GM23248 (cell line): ENCODE measurements at regions not wholly inside any gene's neighbourhood (a gene's known extent, or its start where the extent isn't known, plus 50 kb on each side); places are given as distances from the start of the nearest gene placed in this dataset.
"Not testable (repeated sequence)": the region's sequence is repeated elsewhere in the genome, so short reads cannot be mapped to it uniquely, and the experiment has no call there.

Source experiments
- DNase-seq: peaks from one replicate; pipeline ENCODE4 v3.0.0-alpha.2; 2015
- H2AFZ ChIP-seq: fragments of 200-600 bp; sonication (generic); 2 replicates; pipeline ENCODE4 v1.6.1; 2016; ENCODE audit warnings: antibody characterized with exemption
- H3F3A ChIP-seq: fragments of 200-600 bp; sonication (generic); 2 replicates; pipeline ENCODE4 v1.6.1; 2016; ENCODE audit warnings: mild to moderate bottlenecking, antibody characterized with exemption, mixed run types; ENCODE audit not compliant: insufficient read depth
- H3K27ac ChIP-seq: fragments of 200-600 bp; sonication (generic); 2 replicates; pipeline ENCODE4 v1.5.1; 2016; ENCODE audit warnings: mild to moderate bottlenecking
- H3K27me3 ChIP-seq: fragments of 200-600 bp; sonication (generic); replicated peaks from 2 replicates; pipeline ENCODE4 v1.6.1; 2016; ENCODE audit warnings: mild to moderate bottlenecking; ENCODE audit not compliant: insufficient read depth
- H3K36me3 ChIP-seq: fragments of 200-600 bp; sonication (generic); 2 replicates; pipeline ENCODE4 v1.6.1; 2016; ENCODE audit warnings: low read depth, mild to moderate bottlenecking
- H3K4me1 ChIP-seq: fragments of 200-600 bp; sonication (generic); 2 replicates; pipeline ENCODE4 v1.6.1; 2016; ENCODE audit warnings: mild to moderate bottlenecking; ENCODE audit not compliant: insufficient read depth
- H3K4me2 ChIP-seq: fragments of 200-600 bp; sonication (generic); one replicate; pipeline ENCODE4 v1.6.1; 2016; ENCODE audit warnings: mild to moderate bottlenecking; ENCODE audit not compliant: unreplicated experiment
- H3K4me3 ChIP-seq: fragments of 200-600 bp; sonication (generic); 2 replicates; pipeline ENCODE4 v1.5.1; 2016; ENCODE audit warnings: mild to moderate bottlenecking
- H3K79me2 ChIP-seq: fragments of 200-600 bp; sonication (generic); 2 replicates; pipeline ENCODE4 v1.6.1; 2016; ENCODE audit warnings: mild to moderate bottlenecking; ENCODE audit not compliant: insufficient read depth
- H3K9ac ChIP-seq: fragments of 200-600 bp; sonication (generic); 2 replicates; pipeline ENCODE4 v1.6.1; 2016; ENCODE audit warnings: mild to moderate bottlenecking
- H3K9me2 ChIP-seq: fragments of 200-600 bp; sonication (generic); 2 replicates; pipeline ENCODE4 v1.6.1; 2016; ENCODE audit warnings: mixed run types, mild to moderate bottlenecking, moderate library complexity; ENCODE audit not compliant: insufficient read depth
- H3K9me3 ChIP-seq: fragments of 200-600 bp; sonication (generic); one replicate; pipeline ENCODE4 v1.6.1; 2017; ENCODE audit warnings: low read depth
- H4K20me1 ChIP-seq: fragments of 200-600 bp; sonication (generic); 2 replicates; pipeline ENCODE4 v1.6.0; 2016; ENCODE audit not compliant: insufficient read depth
- EZH2 ChIP-seq: fragments of 200-600 bp; sonication (generic); IDR thresholded peaks from 2 replicates; pipeline ENCODE4 v1.6.1; 2018; ENCODE audit warnings: antibody characterized with exemption, mild to moderate bottlenecking; ENCODE audit not compliant: insufficient read depth, poor library complexity, severe bottlenecking
- EZH2phosphoT487 ChIP-seq: fragments of 200-600 bp; sonication (generic); IDR thresholded peaks from 2 replicates; pipeline ENCODE4 v1.6.1; 2018; ENCODE audit warnings: antibody characterized with exemption, moderate library complexity, mild to moderate bottlenecking, low read depth; ENCODE audit not compliant: insufficient read depth
- WGBS, 2 experiments: methylation state at CpG; one replicate each; pipeline ENCODE4 v1.1.6; 2015 to 2017; ENCODE audit warnings: low lambda C conversion rate in 2 of 2, low coverage in 1 of 2; ENCODE audit errors: missing lambda C conversion rate in 2 of 2; 5-methylcytosine and 5-hydroxymethylcytosine counted together
- in situ Hi-C: fragments of 300-500 bp; cut with MboI; formaldehyde crosslinking; loops from 2 replicates; pipeline ENCODE4 v1.15.0; 2020

DNA sequence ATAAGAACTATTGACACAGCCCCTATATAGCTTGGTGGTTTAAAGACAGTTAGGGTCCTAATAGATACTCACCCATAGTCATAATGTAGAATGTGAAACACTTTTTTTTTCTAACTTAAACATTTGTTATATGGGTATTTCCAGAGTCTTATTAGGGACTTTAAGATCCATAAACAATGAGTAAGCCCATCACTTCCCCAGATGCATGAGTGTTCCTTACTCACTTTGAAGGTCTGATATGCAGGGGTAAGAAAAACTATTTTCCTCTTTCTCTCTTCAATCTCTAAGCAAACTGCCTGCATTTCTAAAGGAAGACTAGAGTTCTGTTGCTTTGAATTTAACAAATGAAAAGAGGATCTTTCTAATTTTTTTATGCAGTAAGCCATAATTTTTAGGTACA lies 443.6 kb upstream of the PITX2 start:
- no peak overlapping the region for H3K4me3 ChIP-seq
- H3K36me3 ChIP-seq = no peaks in the 10 kb centered on the region
- no peaks in the 10 kb centered on the region for H3K79me2 ChIP-seq
- in situ Hi-C loops = no loop called here
- peak overlapping the region; percentile 11; the same call in 1 of the 2 replicates for H2AFZ ChIP-seq
- no peaks in the 10 kb centered on the region for H3K9me3 ChIP-seq
- peak overlapping the region; percentile 61 for H3K4me2 ChIP-seq
- H3K27ac ChIP-seq = peak overlapping the region; percentile 88
- H4K20me1 ChIP-seq = no peaks in the 10 kb centered on the region
- peak; percentile 73 for DNase-seq
- peaks cover 54% of the 10 kb centered on the region for H3F3A ChIP-seq
- peaks cover 45% of the 10 kb centered on the region for H3K4me1 ChIP-seq
- TF ChIP-seq EZH2 = no peak
- no peak for TF ChIP-seq EZH2phosphoT487
- no peaks in the 10 kb centered on the region for H3K9me2 ChIP-seq
- H3K9ac ChIP-seq = peak overlapping the region; percentile 54
- H3K27me3 ChIP-seq = no peaks in the 10 kb centered on the region

DNA sequence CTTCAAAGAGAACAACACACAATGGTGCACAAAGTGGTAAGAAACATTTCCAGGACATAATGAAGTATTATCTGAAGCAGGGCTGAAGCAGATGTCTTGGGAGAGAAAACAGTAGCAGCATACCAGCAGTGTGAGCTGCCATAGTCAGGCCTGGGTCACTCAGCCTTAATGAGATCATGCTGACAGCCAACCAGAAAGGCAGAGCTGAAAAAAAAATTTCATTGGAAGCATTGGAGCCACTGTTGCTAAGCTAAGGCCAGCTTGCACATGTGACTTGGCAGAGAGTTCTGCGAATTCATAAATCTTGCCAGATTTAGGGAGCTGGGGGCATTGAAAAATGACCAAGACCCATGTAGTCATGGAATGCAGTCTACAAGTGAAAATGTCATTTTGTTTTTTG lies 444.0 kb upstream of the PITX2 start:
- Histone ChIP-seq H3K79me2 (no peaks in the 10 kb centered on the region), H3K9me3 (no peaks in the 10 kb centered on the region), H3K36me3 (no peaks in the 10 kb centered on the region), H3F3A (peaks cover 54% of the 10 kb centered on the region), H3K4me2 (peak overlapping the region; percentile 61), H3K9ac (peak overlapping the region; percentile 54), H4K20me1 (no peaks in the 10 kb centered on the region), H3K27ac (peak overlapping the region; percentile 88), H2AFZ (peak overlapping the region; percentile 11; the same call in 1 of the 2 replicates), H3K27me3 (no peaks in the 10 kb centered on the region), H3K4me3 (no peak overlapping the region), H3K9me2 (no peaks in the 10 kb centered on the region), H3K4me1 (peaks cover 45% of the 10 kb centered on the region)
- 29 to 39% methylated on average over 1 of the region's 1 CpG for WGBS, 2 experiments
- no peak for TF ChIP-seq EZH2phosphoT487
- no peak for TF ChIP-seq EZH2
- in situ Hi-C loops = no loop called here
- DNase-seq = peak; percentile 77

DNA sequence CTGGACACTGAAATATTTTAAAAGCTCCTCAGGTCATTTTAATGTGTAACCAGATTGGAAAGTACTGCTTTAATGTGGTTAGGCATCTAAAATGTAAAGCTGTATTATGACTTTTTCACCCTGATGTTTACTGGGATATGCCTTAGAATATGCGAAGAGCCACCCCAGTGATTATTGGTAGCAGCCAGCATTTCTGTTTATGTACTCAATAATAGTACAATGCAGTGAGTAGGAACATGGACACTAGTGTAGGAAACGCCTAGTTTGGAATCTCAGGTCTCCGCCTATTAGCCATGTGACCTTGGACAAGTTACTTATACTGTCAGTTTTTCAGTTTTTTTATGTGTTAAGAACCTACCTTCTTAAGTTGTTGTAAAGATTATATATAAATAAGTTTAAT lies 446.0 kb upstream of the PITX2 start:
- no peak for TF ChIP-seq EZH2
- no peak for TF ChIP-seq EZH2phosphoT487
- Histone ChIP-seq H4K20me1 (no peaks in the 10 kb centered on the region), H3K9me3 (no peaks in the 10 kb centered on the region), H3K36me3 (no peaks in the 10 kb centered on the region), H3K9ac (no peak overlapping the region), H3K4me3 (no peak overlapping the region), H3K4me1 (peaks cover 37% of the 10 kb centered on the region), H3F3A (peaks cover 42% of the 10 kb centered on the region), H3K79me2 (no peaks in the 10 kb centered on the region), H3K9me2 (no peaks in the 10 kb centered on the region), H3K4me2 (no peak overlapping the region), H2AFZ (no peak overlapping the region), H3K27me3 (no peaks in the 10 kb centered on the region), H3K27ac (no peak overlapping the region)
- no peak for DNase-seq
- in situ Hi-C loops = no loop called here
- 80 to 83% methylated on average over 3 of the region's 3 CpGs for WGBS, 2 experiments

DNA sequence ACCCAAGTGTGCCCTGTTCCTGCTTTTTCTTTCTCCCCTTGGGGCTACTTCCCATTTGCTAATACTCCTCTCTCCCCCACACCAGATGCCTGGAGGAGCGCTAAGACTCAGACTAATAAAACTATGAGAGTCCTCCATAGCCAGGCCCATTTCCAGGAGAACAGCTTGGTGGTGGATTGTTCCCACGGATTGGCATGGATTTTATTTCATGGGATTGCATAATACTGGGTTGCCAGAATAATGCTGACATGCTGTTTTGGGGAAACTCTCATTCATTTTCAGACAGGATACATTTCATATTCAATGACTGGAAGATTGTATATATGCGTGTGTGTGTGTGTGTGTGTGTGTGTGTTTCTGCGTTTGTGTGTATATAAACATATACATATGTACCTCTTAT lies 447.5 kb upstream of the PITX2 start:
- Histone ChIP-seq H2AFZ (no peak overlapping the region), H3F3A (peaks cover 29% of the 10 kb centered on the region), H3K36me3 (no peaks in the 10 kb centered on the region), H3K9ac (no peak overlapping the region), H3K4me3 (no peak overlapping the region), H3K27me3 (no peaks in the 10 kb centered on the region), H3K9me3 (no peaks in the 10 kb centered on the region), H3K4me2 (no peak overlapping the region), H3K4me1 (peaks cover 24% of the 10 kb centered on the region), H3K79me2 (no peaks in the 10 kb centered on the region), H3K27ac (no peak overlapping the region), H3K9me2 (no peaks in the 10 kb centered on the region), H4K20me1 (no peaks in the 10 kb centered on the region)
- in situ Hi-C loops = no loop called here
- WGBS, 2 experiments = 51 to 54% methylated on average over 4 of the region's 4 CpGs
- DNase-seq = peak; percentile 53
- TF ChIP-seq EZH2phosphoT487 (no peak), EZH2 (no peak)

DNA sequence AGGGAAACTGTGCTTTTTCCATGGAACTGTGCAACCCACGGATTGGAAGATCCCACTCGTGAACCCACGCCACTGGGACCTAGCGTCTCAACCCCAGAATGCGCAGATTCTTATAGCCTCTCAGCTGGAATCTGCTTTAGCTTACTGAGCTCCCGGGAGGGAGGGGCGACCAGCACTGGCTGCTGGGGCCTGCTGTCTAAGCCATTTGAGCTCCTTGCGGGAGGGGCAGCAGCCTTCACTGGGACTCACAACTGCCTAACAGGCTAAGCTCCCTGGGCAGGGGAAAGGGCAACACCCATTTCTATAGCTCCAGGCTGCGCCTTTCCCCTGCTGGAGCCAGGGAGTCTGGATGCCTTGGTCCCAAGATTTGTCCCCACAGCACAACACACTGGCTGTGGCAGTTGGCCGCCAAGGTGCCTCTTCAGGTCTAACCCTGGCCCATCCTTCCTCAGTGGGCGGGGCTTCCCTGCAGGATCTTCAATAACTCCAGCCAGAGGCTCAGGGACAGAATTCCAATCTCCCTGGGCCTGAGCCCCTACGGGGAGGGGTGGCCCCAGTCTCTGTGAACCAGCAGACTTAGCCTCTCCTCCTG lies 451.7 kb upstream of the PITX2 start:
- Histone ChIP-seq H3K9me3 (no peaks in the 10 kb centered on the region), H4K20me1 (no peaks in the 10 kb centered on the region), H3K4me2 (no peak overlapping the region), H3K79me2 (no peaks in the 10 kb centered on the region), H3K9ac (no peak overlapping the region), H3K36me3 (no peaks in the 10 kb centered on the region), H3K4me1 (no peaks in the 10 kb centered on the region), H3K9me2 (no peaks in the 10 kb centered on the region), H3F3A (no peaks in the 10 kb centered on the region), H2AFZ (no peak overlapping the region), H3K27me3 (no peaks in the 10 kb centered on the region), H3K27ac (no peak overlapping the region), H3K4me3 (no peak overlapping the region)
- TF ChIP-seq EZH2phosphoT487 (no peak), EZH2 (no peak)
- DNase-seq = no peak
- in situ Hi-C loops = no loop called here
- 72% methylated on average over 11 to 12 of the region's 12 CpGs for WGBS, 2 experiments

DNA sequence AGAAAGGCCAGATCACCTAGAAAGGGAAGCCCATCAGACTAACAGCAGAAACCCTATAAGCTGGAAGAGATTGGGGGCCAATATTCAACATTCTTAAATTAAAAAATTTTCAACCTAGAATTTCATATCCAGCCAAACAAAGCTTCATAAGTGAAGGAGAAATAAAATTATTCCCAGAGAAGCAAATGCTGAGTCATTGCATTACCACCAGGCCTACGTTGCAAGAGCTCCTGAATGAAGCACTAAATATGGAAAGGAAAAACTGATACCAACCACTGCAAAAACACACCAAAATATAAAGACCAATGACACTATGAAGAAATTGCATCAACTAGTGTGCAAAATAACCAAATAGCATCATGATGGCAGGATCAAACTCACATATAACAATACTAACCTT lies 453.4 kb upstream of the PITX2 start:
- H2AFZ ChIP-seq, H3K27me3 ChIP-seq, H3F3A ChIP-seq, H3K9me2 ChIP-seq, H3K4me3 ChIP-seq, H3K27ac ChIP-seq, H3K79me2 ChIP-seq, H3K9ac ChIP-seq, DNase-seq, H4K20me1 ChIP-seq, H3K36me3 ChIP-seq, in situ Hi-C loops, H3K4me1 ChIP-seq, H3K4me2 ChIP-seq, H3K9me3 ChIP-seq: not testable (repeated sequence)
- 59 to 69% methylated on average over 1 of the region's 1 CpG for WGBS, 2 experiments
